IMR-90 (cell line): ENCODE measurements at regions not wholly inside any gene's neighbourhood (a gene's known extent, or its start where the extent isn't known, plus 50 kb on each side); places are given as distances from the start of the nearest gene placed in this dataset.

Experiments used
- ATAC-seq: fragments of 200-7000 bp; cut with Tn5 transposase; 2 replicates; pipeline ENCODE4 v1.9.1; 2020; ENCODE audit warnings: low read depth, mild to moderate bottlenecking, moderate library complexity
- BruUV-seq: library from RNA; stranded (reverse); fragments of 400-500 nt; replicated peaks from 2 replicates; lab custom pipeline; 2021; lab: Mats Ljungman, UMichigan
- CTCF ChIA-PET: fragments of 300-600 bp; formaldehyde crosslinking; extraction: SDS; loops from one replicate; lab custom pipeline; 2021; ENCODE audit warnings: antibody characterized with exemption; lab: Yijun Ruan, JAX
- POLR2A ChIA-PET: fragments of 300-600 bp; sonication (Branson Sonifier 250); formaldehyde crosslinking; loops from one replicate; lab custom pipeline; 2022; ENCODE audit warnings: antibody characterized with exemption; ENCODE audit not compliant: unreplicated experiment; lab: Charles Lee
- DNase-seq: peaks from one replicate; pipeline ENCODE4 v3.0.0; 2013
- H2AFZ ChIP-seq: replicated peaks from 2 replicates; pipeline ENCODE3; 2013; ENCODE audit warnings: low read length, mild to moderate bottlenecking; ENCODE audit not compliant: poor library complexity
- H2AK5ac ChIP-seq: 2 replicates; pipeline ENCODE4 v1.6.1; 2013; ENCODE audit warnings: low read depth, low read length, inconsistent platforms
- H2AK9ac ChIP-seq: replicated peaks from 2 replicates; pipeline ENCODE3; 2013; ENCODE audit warnings: mild to moderate bottlenecking, low read depth, low read length, moderate library complexity; ENCODE audit not compliant: poor library complexity
- H2BK120ac ChIP-seq: 2 replicates; pipeline ENCODE4 v1.6.1; 2013; ENCODE audit warnings: low read depth, low read length, inconsistent platforms
- H2BK15ac ChIP-seq: 3 replicates; pipeline ENCODE4 v1.6.1; 2013; ENCODE audit warnings: low read depth, low read length, inconsistent platforms
- H2BK20ac ChIP-seq: 2 replicates; pipeline ENCODE4 v1.6.1; 2013; ENCODE audit warnings: low read depth, mild to moderate bottlenecking, inconsistent platforms, low read length, moderate library complexity
- H2BK5ac ChIP-seq: 2 replicates; pipeline ENCODE4 v1.6.1; 2013; ENCODE audit warnings: mild to moderate bottlenecking, low read depth, low read length, inconsistent platforms; ENCODE audit not compliant: poor library complexity, severe bottlenecking
- H3K14ac ChIP-seq: replicated peaks from 2 replicates; pipeline ENCODE4 v1.6.1; 2013; ENCODE audit warnings: low read depth, low read length, inconsistent platforms
- H3K18ac ChIP-seq: 2 replicates; pipeline ENCODE4 v1.6.1; 2013; ENCODE audit warnings: low read depth, low read length, control low read depth
- H3K23ac ChIP-seq: 2 replicates; pipeline ENCODE4 v1.6.1; 2013; ENCODE audit warnings: low read depth, low read length, inconsistent platforms
- H3K27ac ChIP-seq: 2 replicates; pipeline ENCODE4 v1.5.1; 2013; ENCODE audit warnings: mild to moderate bottlenecking, control low read depth, low read length; ENCODE audit not compliant: insufficient read depth
- H3K27me3 ChIP-seq: 2 replicates; pipeline ENCODE4 v1.6.1; 2013; ENCODE audit warnings: low read length; ENCODE audit not compliant: control insufficient read depth, insufficient read depth
- H3K36me3 ChIP-seq: 2 replicates; pipeline ENCODE4 v1.6.1; 2013; ENCODE audit warnings: low read length, mixed read lengths; ENCODE audit not compliant: control insufficient read depth, insufficient read depth
- H3K4ac ChIP-seq: 2 replicates; pipeline ENCODE4 v1.6.1; 2013; ENCODE audit warnings: low read depth, low read length, inconsistent platforms
- H3K4me1 ChIP-seq: 2 replicates; pipeline ENCODE4 v1.6.1; 2013; ENCODE audit warnings: low read length, mixed read lengths; ENCODE audit not compliant: control insufficient read depth, insufficient read depth
- H3K4me2 ChIP-seq: 2 replicates; pipeline ENCODE4 v1.6.1; 2013; ENCODE audit warnings: low read depth, mild to moderate bottlenecking, control low read depth, low read length, moderate library complexity
- H3K4me3 ChIP-seq: 2 replicates; pipeline ENCODE4 v1.5.1; 2013; ENCODE audit warnings: low read depth, mild to moderate bottlenecking, control low read depth, low read length, moderate library complexity; ENCODE audit not compliant: insufficient read depth
- H3K56ac ChIP-seq: 2 replicates; pipeline ENCODE4 v1.6.1; 2013; ENCODE audit warnings: low read length, inconsistent platforms; ENCODE audit not compliant: insufficient read depth; ENCODE audit errors: extremely low read depth
- H3K79me1 ChIP-seq, 2 experiments: 2 replicates each; pipeline ENCODE4 v1.6.1; 2013; ENCODE audit warnings: low read length in 2 of 2, inconsistent platforms in 1 of 2, low read depth in 1 of 2
- H3K9ac ChIP-seq: 2 replicates; pipeline ENCODE4 v1.6.1; 2013; ENCODE audit warnings: low read depth, low read length, control low read depth
- H3K9me1 ChIP-seq: 2 replicates; pipeline ENCODE4 v1.6.1; 2013; ENCODE audit warnings: low read length, inconsistent platforms; ENCODE audit not compliant: insufficient read depth
- H3K9me3 ChIP-seq: 2 replicates; pipeline ENCODE4 v1.6.1; 2013; ENCODE audit warnings: low read length; ENCODE audit not compliant: control insufficient read depth, insufficient read depth
- H4K20me1 ChIP-seq: 2 replicates; pipeline ENCODE4 v1.6.1; 2013; ENCODE audit warnings: low read length, inconsistent platforms; ENCODE audit not compliant: insufficient read depth
- H4K5ac ChIP-seq: 2 replicates; pipeline ENCODE4 v1.6.1; 2013; ENCODE audit warnings: mild to moderate bottlenecking, low read depth, low read length, control low read depth
- H4K8ac ChIP-seq, 2 experiments: 2 replicates each; pipeline ENCODE4 v1.6.1; 2013; ENCODE audit warnings: low read depth in 2 of 2, low read length in 2 of 2, control low read depth in 1 of 2, inconsistent platforms in 1 of 2
- H4K91ac ChIP-seq: 2 replicates; pipeline ENCODE4 v1.6.1; 2013; ENCODE audit warnings: low read depth, low read length, inconsistent platforms; ENCODE audit not compliant: insufficient read depth
- BHLHE40 ChIP-seq: fragments of 150-350 bp; IDR thresholded peaks from 2 replicates; pipeline ENCODE4 v1.6.1; 2016; ENCODE audit warnings: mild to moderate bottlenecking, low read depth, low read length
- CHD1 ChIP-seq: IDR thresholded peaks from 2 replicates; pipeline ENCODE4 v1.6.1; 2012; ENCODE audit warnings: low read depth, low read length, improper control_type of control experiment
- ELK1 ChIP-seq: fragments of 150-350 bp; IDR thresholded peaks from 2 replicates; pipeline ENCODE4 v1.6.1; 2016; ENCODE audit warnings: low read depth, mild to moderate bottlenecking, low read length, moderate library complexity, borderline replicate concordance
- MAFK ChIP-seq: IDR thresholded peaks from 2 replicates; pipeline ENCODE4 v1.6.1; 2012; ENCODE audit warnings: low read depth, low read length, improper control_type of control experiment
- NFE2L2 ChIP-seq: fragments of 150-350 bp; IDR thresholded peaks from 2 replicates; pipeline ENCODE4 v1.6.1; 2016; ENCODE audit warnings: low read depth, mild to moderate bottlenecking, low read length
- USF2 ChIP-seq: fragments of 150-350 bp; IDR thresholded peaks from 2 replicates; pipeline ENCODE4 v1.6.1; 2017; ENCODE audit warnings: mild to moderate bottlenecking, antibody characterized with exemption, low read length, low read depth
- WGBS, 2 experiments: methylation state at CpG; one replicate each; pipeline versions ENCODE4 v1.1.5 to v1.1.7; 2013; ENCODE audit warnings: missing lambda C conversion rate in 2 of 2; ENCODE audit not compliant: insufficient read length in 1 of 2; ENCODE audit errors: extremely low coverage in 2 of 2; 5-methylcytosine and 5-hydroxymethylcytosine counted together
- dilution Hi-C: fragments of 300-500 bp; cut with HindIII; formaldehyde crosslinking; loops from one replicate; pipeline ENCODE4 v1.14.3; 2018; ENCODE audit warnings: low sequenced_read_pairs; ENCODE audit not compliant: unreplicated experiment
- in situ Hi-C: fragments of 300-500 bp; cut with MboI; formaldehyde crosslinking; loops from 3 replicates; pipeline ENCODE4 v1.14.3; 2019; ENCODE audit warnings: low sequenced_read_pairs, inconsistent platforms, mixed read lengths
- intact Hi-C: fragments of 100-400 bp; cut with micrococcal nuclease; formaldehyde crosslinking; loops from 2 replicates; pipeline ENCODE4 v1.10.0; 2022

- no peak overlapping the region for H2AFZ ChIP-seq
- no peak overlapping the region for H2BK120ac ChIP-seq
- intact Hi-C loops (loop anchor here (5.0 to 10.0 kb wide), 3 partner anchors 231 to 801 kb away; no protein-coding TSS in a partner anchor), in situ Hi-C loops (loop anchor here (10.0 to 25.0 kb wide), 3 partner anchors 108 to 528 kb away; no protein-coding TSS in a partner anchor), dilution Hi-C loops (no loop called here)
- H2BK5ac ChIP-seq, result no peak overlapping the region
- no peak overlapping the region for H4K8ac ChIP-seq
- no peak overlapping the region for H3K14ac ChIP-seq
- no TSS peak for BruUV-seq
- H3K4me3 ChIP-seq, result no peak overlapping the region
- no CpG with 5 or more reads among the region's 4 CpGs for WGBS, 2 experiments
- ChIA-PET POLR2A (no interaction called here), CTCF (interaction anchor here (0.5 kb wide), 1 partner anchor 19 kb away, joined by 4 read pairs; no protein-coding TSS in a partner anchor)
- no peak overlapping the region for H4K91ac ChIP-seq
- no peak overlapping the region for H3K9ac ChIP-seq
- no peak for TF ChIP-seq USF2
- TF ChIP-seq ELK1, result no peak
- no peak for TF ChIP-seq CHD1
- no peak for TF ChIP-seq BHLHE40
- TF ChIP-seq MAFK, result no peak
- peak; percentile 14; the same call in 1 of the 2 replicates for TF ChIP-seq NFE2L2
- no peaks in the 10 kb centered on the region for H4K20me1 ChIP-seq
- H3K79me1 ChIP-seq, result no peaks in the 10 kb centered on the region
- no peaks in the 10 kb centered on the region; the same call in 1 of the 2 replicates for H3K27me3 ChIP-seq
- no peak overlapping the region for H2BK20ac ChIP-seq
- no peaks in the 10 kb centered on the region for H3K9me1 ChIP-seq
- H2BK15ac ChIP-seq, result no peak overlapping the region
- H2AK9ac ChIP-seq, result no peak overlapping the region
- peak; percentile 13 for DNase-seq
- no peaks in the 10 kb centered on the region for H3K36me3 ChIP-seq
- no peak overlapping the region for H3K4me2 ChIP-seq
- H3K27ac ChIP-seq, result no peak overlapping the region
- ATAC-seq, result no peak
- no peak overlapping the region for H3K4ac ChIP-seq
- no peak overlapping the region for H3K23ac ChIP-seq
- no peaks in the 10 kb centered on the region for H3K9me3 ChIP-seq
- no peak overlapping the region for H4K5ac ChIP-seq
- no peak overlapping the region for H3K56ac ChIP-seq
- no peaks in the 10 kb centered on the region for H3K4me1 ChIP-seq
- no peak overlapping the region for H3K18ac ChIP-seq
- H2AK5ac ChIP-seq, result no peak overlapping the region
These were observed 146.1 kb downstream of the CAAP1 start for GRCh38 chr9:26746357-26747072.
